ENCODE measurements at regions not wholly inside any gene's neighbourhood (a gene's known extent, or its start where the extent isn't known, plus 50 kb on each side); places are given as distances from the start of the nearest gene placed in this dataset.

- no peak for ATAC-seq (ENCODE audit: insufficient number of reproducible peaks, low FRiP score, low read depth)
- Histone ChIP-seq H3K4me3 (no peak overlapping the region), H3K4me1 (ENCODE audit: control insufficient read depth in 1 of 2, low read depth in 2 of 2) (peaks cover 0 to 7% of the 10 kb centered on the region in 2 donors), H3K27me3 (replicated peaks; ENCODE audit: insufficient read depth) (no peaks in the 10 kb centered on the region), H3K9me3 (no peaks in the 10 kb centered on the region), H3K27ac (no peak overlapping the region), H3K36me3 (no peaks in the 10 kb centered on the region)
- DNase-seq (ENCODE audit: low spot score): no peak
- TF ChIP-seq, protein P1, sequence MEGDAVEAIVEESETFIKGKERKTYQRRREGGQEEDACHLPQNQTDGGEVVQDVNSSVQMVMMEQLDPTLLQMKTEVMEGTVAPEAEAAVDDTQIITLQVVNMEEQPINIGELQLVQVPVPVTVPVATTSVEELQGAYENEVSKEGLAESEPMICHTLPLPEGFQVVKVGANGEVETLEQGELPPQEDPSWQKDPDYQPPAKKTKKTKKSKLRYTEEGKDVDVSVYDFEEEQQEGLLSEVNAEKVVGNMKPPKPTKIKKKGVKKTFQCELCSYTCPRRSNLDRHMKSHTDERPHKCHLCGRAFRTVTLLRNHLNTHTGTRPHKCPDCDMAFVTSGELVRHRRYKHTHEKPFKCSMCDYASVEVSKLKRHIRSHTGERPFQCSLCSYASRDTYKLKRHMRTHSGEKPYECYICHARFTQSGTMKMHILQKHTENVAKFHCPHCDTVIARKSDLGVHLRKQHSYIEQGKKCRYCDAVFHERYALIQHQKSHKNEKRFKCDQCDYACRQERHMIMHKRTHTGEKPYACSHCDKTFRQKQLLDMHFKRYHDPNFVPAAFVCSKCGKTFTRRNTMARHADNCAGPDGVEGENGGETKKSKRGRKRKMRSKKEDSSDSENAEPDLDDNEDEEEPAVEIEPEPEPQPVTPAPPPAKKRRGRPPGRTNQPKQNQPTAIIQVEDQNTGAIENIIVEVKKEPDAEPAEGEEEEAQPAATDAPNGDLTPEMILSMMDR (IDR thresholded peaks at IDR 0.05): no peak
These were observed 113.3 kb upstream of the TBX18 start for GRCh38 chr6:84877515-84878210.

DNA sequence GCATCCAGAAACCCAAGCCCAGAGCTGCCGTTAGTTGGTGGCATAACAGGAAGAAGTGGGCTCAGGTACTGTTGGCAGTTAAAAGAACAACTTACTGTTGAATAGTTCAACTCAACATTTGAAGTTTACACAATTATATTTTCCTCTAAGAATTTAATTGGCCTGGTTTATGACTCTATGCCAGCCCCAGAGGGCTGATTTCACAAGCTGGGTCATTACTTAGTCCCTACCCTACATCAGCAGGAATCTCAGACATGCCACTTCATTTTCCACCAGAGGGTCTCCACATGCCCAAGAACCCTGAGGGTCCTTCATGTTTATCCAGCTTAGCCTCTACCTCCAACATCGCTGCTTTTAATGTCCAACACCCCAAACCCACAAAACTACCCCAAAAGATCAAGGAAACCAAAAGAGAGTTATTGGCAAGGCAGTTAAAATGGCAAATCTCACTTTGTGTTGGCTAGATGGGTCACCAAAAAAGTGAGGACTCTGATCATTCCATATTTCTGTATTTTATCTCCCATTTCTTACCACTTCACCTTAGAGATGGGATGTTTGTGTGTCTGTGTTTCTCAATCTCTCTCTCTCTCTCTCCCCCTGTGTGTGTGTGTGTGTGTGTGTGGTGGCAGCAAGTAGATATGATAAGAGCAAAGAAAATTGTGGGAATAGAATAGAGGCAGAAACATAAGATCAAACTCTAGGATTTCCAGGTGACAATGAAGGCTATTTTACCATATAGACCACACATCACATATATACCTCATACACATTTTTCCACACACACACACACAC lies 112.5 kb upstream of the TBX18 start:
- Histone ChIP-seq H3K36me3 (no peaks in the 10 kb centered on the region), H3K9me3 (no peaks in the 10 kb centered on the region), H3K27me3 (replicated peaks; ENCODE audit: insufficient read depth) (no peaks in the 10 kb centered on the region), H3K27ac (no peak overlapping the region), H3K4me3 (no peak overlapping the region), H3K4me1 (ENCODE audit: control insufficient read depth in 1 of 2, low read depth in 2 of 2) (peaks cover 0 to 6% of the 10 kb centered on the region in 2 donors)
- TF ChIP-seq, protein P1 (IDR thresholded peaks at IDR 0.05): no peak
- ATAC-seq (ENCODE audit: insufficient number of reproducible peaks, low FRiP score, low read depth) (no peak), DNase-seq (ENCODE audit: low spot score) (no peak)

DNA sequence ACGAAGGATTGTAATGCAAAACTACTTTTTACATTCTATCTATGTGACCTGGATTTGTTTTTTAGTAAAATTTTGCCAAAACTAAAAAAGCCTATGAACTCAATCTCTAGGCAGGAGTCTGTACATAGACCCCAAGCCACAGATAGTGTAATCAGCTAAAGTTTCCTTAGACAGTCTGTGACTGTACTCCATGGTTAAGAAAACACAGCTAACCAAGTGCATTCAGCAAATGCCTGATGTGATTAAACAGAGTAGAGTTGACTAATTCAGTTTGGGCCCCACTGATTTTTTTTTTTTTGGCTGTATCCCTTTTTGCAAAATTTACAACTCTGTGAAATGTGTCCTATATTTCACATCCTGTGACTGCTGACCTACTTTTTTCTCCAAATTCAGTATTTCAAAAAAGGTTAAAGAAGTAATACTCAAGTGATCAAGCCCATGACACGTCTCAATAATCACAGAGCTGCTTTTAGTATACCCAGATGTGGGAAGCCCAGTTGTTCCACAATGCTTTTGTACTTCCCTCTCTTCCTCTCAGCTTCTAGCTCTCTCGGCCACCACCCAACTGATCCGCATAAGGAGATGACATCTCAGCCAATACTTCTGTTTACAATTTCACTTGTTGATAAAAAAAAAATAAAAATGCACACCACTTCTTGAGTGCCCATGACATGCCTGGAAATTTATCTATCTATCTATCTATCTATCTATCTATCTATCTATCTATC lies 108.8 kb upstream of the TBX18 start:
- ATAC-seq (ENCODE audit: insufficient number of reproducible peaks, low FRiP score, low read depth) (no peak), DNase-seq (ENCODE audit: low spot score) (no peak)
- Histone ChIP-seq H3K9me3 (no peaks in the 10 kb centered on the region), H3K27me3 (replicated peaks; ENCODE audit: insufficient read depth) (no peaks in the 10 kb centered on the region), H3K4me3 (no peak overlapping the region), H3K4me1 (ENCODE audit: control insufficient read depth in 1 of 2, low read depth in 2 of 2) (peaks cover 0 to 6% of the 10 kb centered on the region in 2 donors), H3K27ac (no peak overlapping the region), H3K36me3 (no peaks in the 10 kb centered on the region)
- TF ChIP-seq, protein P1 (IDR thresholded peaks at IDR 0.05): no peak

DNA sequence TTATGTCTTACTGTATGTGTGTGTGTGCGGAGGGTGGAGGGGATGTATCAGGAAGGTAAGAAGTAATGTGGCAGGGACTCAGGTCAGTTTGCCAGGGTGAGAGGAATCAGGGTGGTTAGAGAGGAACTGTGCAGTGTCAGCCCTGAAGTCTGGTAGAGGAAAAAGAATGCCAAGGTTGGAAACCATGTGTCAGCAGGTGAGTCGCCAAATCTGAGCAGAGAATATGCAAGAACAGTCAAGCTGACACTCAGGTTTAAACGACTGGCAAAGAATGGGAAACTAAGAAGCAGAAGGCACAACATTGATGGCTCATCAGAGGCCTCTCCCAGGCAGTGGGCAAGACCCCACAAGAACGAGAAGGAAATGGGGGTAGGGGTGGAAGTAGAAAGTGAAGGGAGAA lies 107.5 kb upstream of the TBX18 start:
- no peak for ATAC-seq (ENCODE audit: insufficient number of reproducible peaks, low FRiP score, low read depth)
- H3K36me3 ChIP-seq: no peaks in the 10 kb centered on the region
- H3K4me3 ChIP-seq: no peak overlapping the region
- no peak for DNase-seq (ENCODE audit: low spot score)
- no peaks in the 10 kb centered on the region for H3K27me3 ChIP-seq (replicated peaks; ENCODE audit: insufficient read depth)
- H3K27ac ChIP-seq: no peak overlapping the region
- no peaks in the 10 kb centered on the region for H3K9me3 ChIP-seq
- H3K4me1 ChIP-seq (ENCODE audit: control insufficient read depth in 1 of 2, low read depth in 2 of 2): peaks cover 0 to 13% of the 10 kb centered on the region in 2 donors
- TF ChIP-seq, protein P1 (IDR thresholded peaks at IDR 0.05): no peak

DNA sequence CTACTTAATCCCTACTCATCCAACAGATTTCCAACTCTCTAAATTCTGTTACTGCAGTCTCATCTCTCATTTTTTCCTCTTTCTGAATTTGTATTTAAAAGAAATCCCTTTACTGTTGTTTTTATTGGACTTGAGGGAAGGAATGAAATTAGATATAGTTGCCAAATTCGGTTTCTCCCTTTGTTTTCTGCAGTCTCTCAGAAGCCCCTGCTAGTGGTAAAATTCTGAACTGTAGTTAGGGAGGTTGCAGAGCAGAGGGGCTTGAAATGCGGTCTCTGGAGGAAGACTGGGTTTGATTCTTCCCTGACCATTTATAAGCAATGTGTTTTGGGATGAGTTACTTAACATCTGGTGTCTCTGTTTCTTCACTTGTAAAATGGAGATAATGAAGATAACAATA lies 106.3 kb upstream of the TBX18 start:
- no peaks in the 10 kb centered on the region for H3K27me3 ChIP-seq (replicated peaks; ENCODE audit: insufficient read depth)
- ATAC-seq (ENCODE audit: insufficient number of reproducible peaks, low FRiP score, low read depth): no peak
- H3K9me3 ChIP-seq: no peaks in the 10 kb centered on the region
- H3K36me3 ChIP-seq: no peaks in the 10 kb centered on the region
- peaks cover 4 to 22% of the 10 kb centered on the region in 2 donors for H3K4me1 ChIP-seq (ENCODE audit: control insufficient read depth in 1 of 2, low read depth in 2 of 2)
- TF ChIP-seq, protein P1 (IDR thresholded peaks at IDR 0.05): no peak
- no peak overlapping the region for H3K27ac ChIP-seq
- DNase-seq (ENCODE audit: low spot score): no peak
- H3K4me3 ChIP-seq: no peak overlapping the region

Data from thoracic aorta (tissue), 2 donors.